NCI-H526 treated with DMSO at 0.1 percent for 48 hours (cell line): ENCODE measurements at regions not wholly inside any gene's neighbourhood (a gene's known extent, or its start where the extent isn't known, plus 50 kb on each side); places are given as distances from the start of the nearest gene placed in this dataset.
"Not testable (repeated sequence)": the region's sequence is repeated elsewhere in the genome, so short reads cannot be mapped to it uniquely, and the experiment has no call there.

ENCODE experiments used
- DNase-seq: peaks from one replicate; lab custom pipeline; 2025; lab: John Stamatoyannopoulos, UW

- no peak for DNase-seq
Measured at GRCh38 chr1:80531182-80531581, 1269.6 kb upstream of the ADGRL2 start.

- no peak for DNase-seq
Measured at GRCh38 chr1:80529546-80529945, 1271.2 kb upstream of the ADGRL2 start.

- no peak for DNase-seq
Measured at GRCh38 chr1:80523861-80524260, 1276.9 kb upstream of the ADGRL2 start.

- DNase-seq = not testable (repeated sequence)
Measured at GRCh38 chr1:80523071-80523470, 1277.7 kb upstream of the ADGRL2 start.

- DNase-seq = no peak
Measured at GRCh38 chr1:80520949-80521348, 1279.8 kb upstream of the ADGRL2 start.

- no peak for DNase-seq
Measured at GRCh38 chr1:80517062-80517461, 1283.7 kb upstream of the ADGRL2 start.

GRCh38 chr1:80509965-80510522, 1290.7 kb upstream of the ADGRL2 start:
- DNase-seq = no peak

- no peak for DNase-seq
Measured at GRCh38 chr1:80506216-80506615, 1294.5 kb upstream of the ADGRL2 start.

- DNase-seq = no peak
Measured at GRCh38 chr1:80498673-80499072, 1302.1 kb upstream of the ADGRL2 start.

- DNase-seq = no peak
Measured at GRCh38 chr1:80495806-80496205, 1304.9 kb upstream of the ADGRL2 start.

- DNase-seq = no peak
Measured at GRCh38 chr1:80472145-80472544, 1328.6 kb upstream of the ADGRL2 start.

- no peak for DNase-seq
Measured at GRCh38 chr1:80468356-80468755, 1332.4 kb upstream of the ADGRL2 start.

- no peak for DNase-seq
Measured at GRCh38 chr1:80462006-80462405, 1338.7 kb upstream of the ADGRL2 start.

- no peak for DNase-seq
Measured at GRCh38 chr1:80457409-80457808, 1343.3 kb upstream of the ADGRL2 start.

- DNase-seq = no peak
Measured at GRCh38 chr1:80453775-80454174, 1347.0 kb upstream of the ADGRL2 start.

GRCh38 chr1:80450711-80451110, 1350.0 kb upstream of the ADGRL2 start:
- DNase-seq = no peak

- no peak for DNase-seq
Measured at GRCh38 chr1:80448081-80448480, 1352.7 kb upstream of the ADGRL2 start.

GRCh38 chr1:80447526-80447925, 1353.2 kb upstream of the ADGRL2 start:
- DNase-seq = no peak

- no peak for DNase-seq
Measured at GRCh38 chr1:80445033-80445432, 1355.7 kb upstream of the ADGRL2 start.

GRCh38 chr1:80444171-80444570, 1356.6 kb upstream of the ADGRL2 start:
- no peak for DNase-seq

- no peak for DNase-seq
Measured at GRCh38 chr1:80441664-80442063, 1359.1 kb upstream of the ADGRL2 start.

- DNase-seq = no peak
Measured at GRCh38 chr1:80436851-80437250, 1363.9 kb upstream of the ADGRL2 start.

GRCh38 chr1:80427881-80428280, 1372.9 kb upstream of the ADGRL2 start:
- DNase-seq = no peak

GRCh38 chr1:80424249-80424648, 1376.5 kb upstream of the ADGRL2 start:
- DNase-seq = no peak

- DNase-seq = no peak
Measured at GRCh38 chr1:80418134-80418533, 1382.6 kb upstream of the ADGRL2 start.
